ENCODE measurements at regions not wholly inside any gene's neighbourhood (a gene's known extent, or its start where the extent isn't known, plus 50 kb on each side); places are given as distances from the start of the nearest gene placed in this dataset.
"Not testable (repeated sequence)": the region's sequence is repeated elsewhere in the genome, so short reads cannot be mapped to it uniquely, and the experiment has no call there.

DNA sequence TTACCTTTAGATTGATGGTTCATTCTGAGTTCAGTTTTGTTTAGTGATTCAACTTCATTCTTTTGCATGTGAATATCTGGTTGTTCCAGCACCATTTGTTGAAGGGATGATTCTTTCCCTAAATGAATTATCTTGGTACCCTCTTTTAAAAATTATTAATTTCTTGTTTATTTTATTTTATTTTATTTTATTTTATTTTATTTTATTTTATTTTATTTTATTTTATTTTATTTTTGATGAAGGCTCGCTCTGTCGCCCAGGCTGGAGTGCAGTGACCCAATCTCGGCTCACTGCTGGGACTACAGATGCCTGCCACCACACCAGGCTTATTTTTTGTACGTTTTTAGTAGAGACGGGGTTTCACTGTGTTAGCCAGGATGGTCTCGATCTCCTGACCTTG lies 141.4 kb upstream of the S1PR3 start:
- H3K4me3 ChIP-seq (ENCODE audit: low read depth in 1 of 5, low read length in 5 of 5); H3K27me3 ChIP-seq (ENCODE audit: control insufficient read depth in 5 of 5, insufficient read depth in 4 of 5, low read length in 5 of 5); H3K9me3 ChIP-seq (ENCODE audit: control insufficient read depth in 5 of 5, low read length in 5 of 5); H3K27ac ChIP-seq (ENCODE audit: low read depth, low read length); H3K9ac ChIP-seq (ENCODE audit: low read length in 5 of 5); H3K36me3 ChIP-seq (ENCODE audit: control insufficient read depth in 5 of 5, insufficient read depth in 5 of 5, low read length in 5 of 5); H3K4me1 ChIP-seq (ENCODE audit: control insufficient read depth in 5 of 5, insufficient read depth in 5 of 5, low read length in 5 of 5): not testable (repeated sequence)

DNA sequence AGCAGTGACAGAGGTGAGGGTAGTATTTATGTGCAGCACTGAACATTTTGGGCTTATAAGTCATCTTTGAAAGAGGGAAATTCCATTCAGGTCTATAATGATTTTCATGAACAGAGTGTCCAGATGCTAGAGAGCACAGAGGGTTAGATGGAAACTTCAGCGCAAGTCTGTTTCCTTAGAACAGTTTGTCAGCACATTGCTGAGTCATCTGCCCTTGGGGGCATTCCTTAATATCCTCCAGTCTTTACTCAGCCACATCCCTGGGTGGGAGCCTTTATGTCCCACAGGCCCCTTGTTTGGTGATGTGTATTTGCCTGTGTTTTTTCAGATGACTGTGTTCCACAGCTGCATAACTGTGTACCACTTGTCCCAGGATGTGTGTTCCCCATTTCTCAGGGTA lies 138.5 kb upstream of the S1PR3 start:
- Histone ChIP-seq H3K36me3 (ENCODE audit: control insufficient read depth in 5 of 5, insufficient read depth in 5 of 5, low read length in 5 of 5) (no peaks in the 10 kb centered on the region), H3K27ac (ENCODE audit: low read depth, low read length) (no peak overlapping the region), H3K9ac (ENCODE audit: low read length in 5 of 5) (no peak overlapping the region)

DNA sequence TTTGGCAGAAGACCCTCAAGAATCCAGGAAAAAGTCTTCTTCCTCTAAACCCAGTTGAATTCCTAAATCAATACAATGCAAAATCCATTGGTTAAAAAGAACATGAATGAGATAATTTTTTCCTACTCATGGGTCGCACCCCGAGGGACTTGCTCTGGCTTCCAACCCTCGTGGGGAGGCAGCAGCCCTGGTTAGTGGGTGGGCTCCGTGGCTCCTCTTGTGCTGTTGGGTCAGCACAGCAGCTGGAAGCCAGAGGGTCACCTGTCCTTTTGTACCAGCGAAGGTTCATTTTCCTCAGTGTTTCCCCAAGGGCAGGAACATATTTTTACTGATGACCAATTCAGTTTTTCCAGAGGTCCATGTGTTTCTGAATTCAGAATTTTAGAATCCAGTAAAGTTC lies 120.6 kb upstream of the S1PR3 start:
- Histone ChIP-seq H3K36me3 (ENCODE audit: control insufficient read depth in 5 of 5, insufficient read depth in 5 of 5, low read length in 5 of 5) (no peaks in the 10 kb centered on the region), H3K27ac (ENCODE audit: low read depth, low read length) (no peak overlapping the region), H3K9me3 (ENCODE audit: control insufficient read depth in 5 of 5, low read length in 5 of 5) (peaks cover 0 to 7% (median 1%) of the 10 kb centered on the region in 5 donors), H3K4me1 (ENCODE audit: control insufficient read depth in 5 of 5, insufficient read depth in 5 of 5, low read length in 5 of 5) (peaks cover 0 to 5% (median 2%) of the 10 kb centered on the region in 5 donors), H3K9ac (ENCODE audit: low read length in 5 of 5) (no peak overlapping the region), H3K27me3 (ENCODE audit: control insufficient read depth in 5 of 5, insufficient read depth in 4 of 5, low read length in 5 of 5) (no peaks in the 10 kb centered on the region), H3K4me3 (ENCODE audit: low read depth in 1 of 5, low read length in 5 of 5) (no peak overlapping the region)

More for the DNA sequence above, 138.5 kb upstream of the S1PR3 start:
- no peaks in the 10 kb centered on the region for H3K4me1 ChIP-seq (ENCODE audit: control insufficient read depth in 5 of 5, insufficient read depth in 5 of 5, low read length in 5 of 5)
- H3K9me3 ChIP-seq (ENCODE audit: control insufficient read depth in 5 of 5, low read length in 5 of 5) = peaks cover 0 to 14% (median 7%) of the 10 kb centered on the region in 5 donors
- H3K27me3 ChIP-seq (ENCODE audit: control insufficient read depth in 5 of 5, insufficient read depth in 4 of 5, low read length in 5 of 5) = peaks cover 0 to 3% (median 0%) of the 10 kb centered on the region in 5 donors
- no peak overlapping the region for H3K4me3 ChIP-seq (ENCODE audit: low read depth in 1 of 5, low read length in 5 of 5)

DNA sequence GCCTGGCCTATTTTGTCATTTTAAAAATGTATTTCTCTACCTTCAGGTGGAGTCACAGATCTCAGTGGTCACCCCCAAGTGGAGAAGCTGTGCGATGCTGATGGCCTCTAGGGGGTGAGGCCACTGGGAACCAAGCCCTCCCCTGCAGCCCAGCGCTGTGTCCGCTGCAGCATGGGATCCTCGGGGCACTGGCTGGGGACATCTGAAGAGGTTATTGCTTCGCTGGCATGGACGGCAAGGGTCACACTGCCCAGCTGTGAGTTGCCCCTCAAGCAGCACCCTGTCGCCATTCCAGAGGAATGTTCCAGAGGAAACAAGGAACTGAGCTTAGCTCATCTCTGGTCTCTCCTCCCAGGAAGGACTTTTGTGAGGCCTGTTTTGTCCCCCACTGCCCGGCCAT lies 119.6 kb upstream of the S1PR3 start:
- Histone ChIP-seq H3K27ac (ENCODE audit: low read depth, low read length) (no peak overlapping the region), H3K9ac (ENCODE audit: low read length in 5 of 5) (no peak overlapping the region), H3K36me3 (ENCODE audit: control insufficient read depth in 5 of 5, insufficient read depth in 5 of 5, low read length in 5 of 5) (no peaks in the 10 kb centered on the region), H3K9me3 (ENCODE audit: control insufficient read depth in 5 of 5, low read length in 5 of 5) (peaks cover 0 to 7% (median 0%) of the 10 kb centered on the region in 5 donors), H3K4me3 (ENCODE audit: low read depth in 1 of 5, low read length in 5 of 5) (no peak overlapping the region), H3K27me3 (ENCODE audit: control insufficient read depth in 5 of 5, insufficient read depth in 4 of 5, low read length in 5 of 5) (no peaks in the 10 kb centered on the region), H3K4me1 (ENCODE audit: control insufficient read depth in 5 of 5, insufficient read depth in 5 of 5, low read length in 5 of 5) (peaks cover 0 to 5% (median 2%) of the 10 kb centered on the region in 5 donors)

DNA sequence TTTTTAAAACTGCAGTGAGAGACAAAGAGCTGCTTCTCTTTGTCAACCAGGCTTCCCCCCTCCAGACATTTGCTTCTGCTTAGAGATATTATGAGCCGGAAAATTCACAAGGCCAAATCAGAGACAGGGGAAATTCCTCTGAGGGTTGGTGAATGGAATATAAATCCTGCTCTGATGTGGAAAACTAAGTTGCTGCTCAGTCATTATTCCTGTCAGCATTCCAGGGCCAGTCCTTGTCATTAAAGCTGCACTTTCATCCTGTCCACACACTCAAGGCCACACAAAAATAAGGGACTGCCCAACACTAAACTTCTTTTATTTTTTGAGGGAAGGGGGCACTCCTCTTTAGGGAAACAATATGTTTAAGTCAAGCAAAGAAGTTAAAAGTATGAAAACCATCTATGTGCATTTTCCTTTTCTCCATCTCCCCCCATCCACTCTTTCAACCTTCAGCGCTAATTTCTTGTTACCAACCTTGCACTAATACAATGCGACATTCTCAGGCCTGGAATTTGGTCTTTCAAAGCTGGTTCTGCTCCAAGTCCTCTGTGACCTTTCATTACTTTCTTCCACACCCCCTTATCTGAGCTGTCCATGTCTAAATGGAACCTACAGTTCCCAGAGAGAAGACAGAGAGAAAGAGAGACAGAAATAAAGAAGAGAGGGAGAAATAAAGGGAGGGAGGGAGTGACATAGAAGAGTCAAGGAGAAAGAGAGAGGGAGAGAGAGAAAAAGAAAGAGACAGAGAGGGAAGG lies 118.9 kb upstream of the S1PR3 start:
- peaks cover 0 to 6% (median 0%) of the 10 kb centered on the region in 5 donors for H3K9me3 ChIP-seq (ENCODE audit: control insufficient read depth in 5 of 5, low read length in 5 of 5)
- H3K27ac ChIP-seq (ENCODE audit: low read depth, low read length) = no peak overlapping the region
- H3K4me1 ChIP-seq (ENCODE audit: control insufficient read depth in 5 of 5, insufficient read depth in 5 of 5, low read length in 5 of 5) = peaks cover 0 to 5% (median 2%) of the 10 kb centered on the region in 5 donors
- no peaks in the 10 kb centered on the region for H3K36me3 ChIP-seq (ENCODE audit: control insufficient read depth in 5 of 5, insufficient read depth in 5 of 5, low read length in 5 of 5)
- H3K9ac ChIP-seq (ENCODE audit: low read length in 5 of 5) = no peak overlapping the region
- no peak overlapping the region for H3K4me3 ChIP-seq (ENCODE audit: low read depth in 1 of 5, low read length in 5 of 5)
- no peaks in the 10 kb centered on the region for H3K27me3 ChIP-seq (ENCODE audit: control insufficient read depth in 5 of 5, insufficient read depth in 4 of 5, low read length in 5 of 5)

DNA sequence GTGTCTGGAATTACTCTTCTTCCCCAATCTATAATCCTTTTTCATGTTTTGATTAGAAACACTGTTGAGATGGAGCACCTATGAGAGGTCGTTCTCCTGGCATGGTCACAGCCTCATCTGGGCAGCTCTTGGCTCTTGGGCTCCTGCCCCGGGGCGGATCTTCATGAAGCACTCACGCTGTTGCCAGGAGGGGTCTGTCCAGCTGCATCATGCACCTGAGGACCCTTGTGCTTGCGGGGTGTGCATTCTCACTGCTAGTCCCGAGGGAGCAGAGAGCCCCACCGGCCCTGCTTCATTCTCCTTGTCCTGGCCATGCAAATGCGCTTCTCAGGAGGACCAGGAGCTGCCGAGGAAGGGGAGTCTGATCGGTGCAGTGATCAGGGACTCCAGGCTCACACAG lies 117.6 kb upstream of the S1PR3 start:
- no peak overlapping the region for H3K27ac ChIP-seq (ENCODE audit: low read depth, low read length)
- no peaks in the 10 kb centered on the region for H3K36me3 ChIP-seq (ENCODE audit: control insufficient read depth in 5 of 5, insufficient read depth in 5 of 5, low read length in 5 of 5)
- no peak overlapping the region for H3K4me3 ChIP-seq (ENCODE audit: low read depth in 1 of 5, low read length in 5 of 5)
- no peaks in the 10 kb centered on the region for H3K27me3 ChIP-seq (ENCODE audit: control insufficient read depth in 5 of 5, insufficient read depth in 4 of 5, low read length in 5 of 5)
- H3K4me1 ChIP-seq (ENCODE audit: control insufficient read depth in 5 of 5, insufficient read depth in 5 of 5, low read length in 5 of 5) = peaks cover 0 to 5% (median 2%) of the 10 kb centered on the region in 5 donors
- no peak overlapping the region for H3K9ac ChIP-seq (ENCODE audit: low read length in 5 of 5)
- peaks cover 0 to 3% (median 0%) of the 10 kb centered on the region in 5 donors for H3K9me3 ChIP-seq (ENCODE audit: control insufficient read depth in 5 of 5, low read length in 5 of 5)

DNA sequence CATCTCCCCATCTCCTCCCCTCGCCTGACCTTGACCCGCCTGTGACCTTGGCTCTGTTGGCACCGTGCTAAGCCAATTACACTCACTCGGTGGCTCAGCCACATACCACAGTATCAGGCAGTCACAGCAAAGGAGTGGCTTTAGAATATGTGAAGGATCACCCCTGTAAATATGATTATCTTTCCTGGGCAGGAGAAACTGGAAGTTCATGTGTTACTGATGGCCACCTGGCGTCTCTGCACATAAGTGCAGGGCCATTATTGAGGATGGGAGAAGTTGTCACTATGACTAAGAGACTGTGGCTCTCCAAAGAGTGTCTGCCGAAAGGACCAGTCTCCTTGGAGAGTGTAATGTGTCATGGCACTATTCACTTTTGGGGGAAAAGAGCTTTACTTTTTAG lies 116.9 kb upstream of the S1PR3 start:
- no peak overlapping the region for H3K9ac ChIP-seq (ENCODE audit: low read length in 5 of 5)
- no peak overlapping the region for H3K4me3 ChIP-seq (ENCODE audit: low read depth in 1 of 5, low read length in 5 of 5)
- peaks cover 0 to 5% (median 2%) of the 10 kb centered on the region in 5 donors for H3K4me1 ChIP-seq (ENCODE audit: control insufficient read depth in 5 of 5, insufficient read depth in 5 of 5, low read length in 5 of 5)
- H3K36me3 ChIP-seq (ENCODE audit: control insufficient read depth in 5 of 5, insufficient read depth in 5 of 5, low read length in 5 of 5) = no peaks in the 10 kb centered on the region
- H3K9me3 ChIP-seq (ENCODE audit: control insufficient read depth in 5 of 5, low read length in 5 of 5) = peaks cover 0 to 3% (median 0%) of the 10 kb centered on the region in 5 donors
- H3K27me3 ChIP-seq (ENCODE audit: control insufficient read depth in 5 of 5, insufficient read depth in 4 of 5, low read length in 5 of 5) = no peaks in the 10 kb centered on the region
- no peak overlapping the region for H3K27ac ChIP-seq (ENCODE audit: low read depth, low read length)

DNA sequence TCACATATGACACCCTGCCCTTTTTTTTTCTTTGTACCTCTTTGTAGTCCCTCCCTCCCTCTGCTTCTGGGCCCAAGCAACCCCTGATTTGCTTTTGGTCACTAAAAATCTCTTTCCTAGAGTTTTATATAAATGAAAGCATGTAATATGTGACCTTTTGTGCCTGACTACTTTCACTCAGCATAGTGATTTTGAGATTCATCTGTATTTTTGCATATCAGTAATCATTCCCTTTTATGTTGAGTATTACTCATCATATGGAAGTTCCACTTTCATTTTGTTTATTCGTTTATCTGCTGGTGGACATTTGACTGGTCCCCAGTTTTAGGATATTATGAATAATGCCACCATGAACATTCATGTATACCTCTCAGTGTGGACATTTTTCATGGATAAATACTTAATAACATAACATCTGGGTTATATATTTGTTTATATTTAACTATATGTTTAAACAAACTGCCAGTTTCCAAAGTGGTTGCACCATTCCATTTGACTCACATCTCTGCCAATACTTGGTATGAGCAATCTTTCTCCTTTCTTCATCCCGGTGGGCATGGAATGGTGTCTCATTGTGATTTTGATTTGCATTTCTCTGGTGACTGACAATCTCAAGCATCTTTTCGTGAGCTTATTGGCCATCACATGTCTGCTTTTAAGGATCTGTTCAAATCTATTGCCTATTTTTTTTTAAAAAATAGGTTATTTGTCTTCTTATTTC lies 115.7 kb upstream of the S1PR3 start:
- Histone ChIP-seq H3K9ac (ENCODE audit: low read length in 5 of 5) (no peak overlapping the region), H3K36me3 (ENCODE audit: control insufficient read depth in 5 of 5, insufficient read depth in 5 of 5, low read length in 5 of 5) (no peaks in the 10 kb centered on the region), H3K9me3 (ENCODE audit: control insufficient read depth in 5 of 5, low read length in 5 of 5) (peaks cover 0 to 3% (median 0%) of the 10 kb centered on the region in 5 donors), H3K4me3 (ENCODE audit: low read depth in 1 of 5, low read length in 5 of 5) (no peak overlapping the region), H3K27ac (ENCODE audit: low read depth, low read length) (no peak overlapping the region), H3K27me3 (ENCODE audit: control insufficient read depth in 5 of 5, insufficient read depth in 4 of 5, low read length in 5 of 5) (no peaks in the 10 kb centered on the region), H3K4me1 (ENCODE audit: control insufficient read depth in 5 of 5, insufficient read depth in 5 of 5, low read length in 5 of 5) (peaks cover 0 to 5% (median 2%) of the 10 kb centered on the region in 5 donors)

DNA sequence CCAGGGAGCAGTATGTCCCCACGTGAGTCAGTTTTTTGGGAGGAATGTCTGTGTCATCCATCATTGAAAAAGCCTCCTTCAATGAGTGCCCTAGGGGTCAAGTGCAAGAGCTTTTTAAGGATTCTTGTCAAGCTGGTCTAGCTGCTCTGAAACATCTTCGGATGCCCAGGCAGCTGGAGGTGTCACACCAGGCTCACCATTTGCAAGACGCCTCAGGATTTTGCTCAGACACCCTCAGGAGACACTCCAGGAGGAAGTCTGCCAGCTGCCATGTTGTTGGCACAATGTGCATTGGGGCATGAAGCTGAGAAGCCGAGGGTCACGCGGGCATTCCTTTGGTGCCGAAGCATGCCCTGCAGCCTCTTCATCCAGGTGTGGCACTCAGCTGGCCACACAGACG lies 111.1 kb upstream of the S1PR3 start:
- Histone ChIP-seq H3K36me3 (ENCODE audit: control insufficient read depth in 5 of 5, insufficient read depth in 5 of 5, low read length in 5 of 5) (no peaks in the 10 kb centered on the region), H3K9ac (ENCODE audit: low read length in 5 of 5) (no peak overlapping the region), H3K4me3 (ENCODE audit: low read depth in 1 of 5, low read length in 5 of 5) (no peak overlapping the region), H3K27ac (ENCODE audit: low read depth, low read length) (no peak overlapping the region), H3K4me1 (ENCODE audit: control insufficient read depth in 5 of 5, insufficient read depth in 5 of 5, low read length in 5 of 5) (no peaks in the 10 kb centered on the region), H3K9me3 (ENCODE audit: control insufficient read depth in 5 of 5, low read length in 5 of 5) (peaks cover 0 to 3% (median 0%) of the 10 kb centered on the region in 5 donors), H3K27me3 (ENCODE audit: control insufficient read depth in 5 of 5, insufficient read depth in 4 of 5, low read length in 5 of 5) (no peaks in the 10 kb centered on the region)

DNA sequence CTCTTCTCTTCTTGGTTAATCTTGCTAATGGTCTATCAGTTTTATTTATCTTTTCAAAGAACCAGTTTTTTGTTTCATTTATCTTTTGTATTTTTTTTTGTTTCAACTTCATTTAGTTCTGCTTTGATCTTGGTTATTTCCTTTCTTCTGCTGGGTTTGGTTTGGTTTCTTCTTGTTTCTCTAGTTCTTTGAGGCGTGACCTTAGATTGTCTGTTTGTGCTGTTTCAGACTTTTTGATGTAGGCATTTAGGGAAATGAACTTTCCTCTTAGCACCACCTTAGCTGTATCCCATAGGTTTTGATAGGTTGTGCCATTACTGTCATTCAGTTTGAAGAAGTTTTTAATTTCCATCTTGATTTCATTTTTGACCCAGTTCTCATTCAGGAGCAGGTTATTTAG lies 107.0 kb upstream of the S1PR3 start:
- H3K4me3 ChIP-seq (ENCODE audit: low read depth in 1 of 5, low read length in 5 of 5); H3K27me3 ChIP-seq (ENCODE audit: control insufficient read depth in 5 of 5, insufficient read depth in 4 of 5, low read length in 5 of 5); H3K27ac ChIP-seq (ENCODE audit: low read depth, low read length); H3K9me3 ChIP-seq (ENCODE audit: control insufficient read depth in 5 of 5, low read length in 5 of 5); H3K36me3 ChIP-seq (ENCODE audit: control insufficient read depth in 5 of 5, insufficient read depth in 5 of 5, low read length in 5 of 5); H3K9ac ChIP-seq (ENCODE audit: low read length in 5 of 5); H3K4me1 ChIP-seq (ENCODE audit: control insufficient read depth in 5 of 5, insufficient read depth in 5 of 5, low read length in 5 of 5): not testable (repeated sequence)

All from subcutaneous abdominal adipose tissue (tissue), 5 donors.